Lower lobe of right lung (tissue), 2 donors: ENCODE measurements at regions not wholly inside any gene's neighbourhood (a gene's known extent, or its start where the extent isn't known, plus 50 kb on each side); places are given as distances from the start of the nearest gene placed in this dataset.

Experiments used
- ATAC-seq, 2 donors: fragments of 200-7000 bp; cut with Tn5 transposase; one replicate each; pipeline ENCODE4 v1.9.1; 2020 to 2022; ENCODE audit warnings: mild to moderate bottlenecking in 2 of 2, moderate library complexity in 2 of 2
- DNase-seq: peaks from one replicate; pipeline ENCODE4 v3.0.0-alpha.2; 2020
- H3K27ac ChIP-seq: fragments of 200-600 bp; one replicate; pipeline ENCODE4 v1.8.0; 2022
- H3K27me3 ChIP-seq: fragments of 200-600 bp; one replicate; pipeline ENCODE4 v1.8.0; 2022; ENCODE audit warnings: low read depth
- H3K36me3 ChIP-seq: fragments of 200-600 bp; one replicate; pipeline ENCODE4 v1.8.0; 2022; ENCODE audit warnings: mild to moderate bottlenecking
- H3K4me1 ChIP-seq: fragments of 200-600 bp; one replicate; pipeline ENCODE4 v1.8.0; 2022
- H3K4me3 ChIP-seq: fragments of 200-600 bp; one replicate; pipeline ENCODE4 v1.8.0; 2022; ENCODE audit warnings: mild to moderate bottlenecking
- H3K9me3 ChIP-seq: fragments of 200-600 bp; one replicate; pipeline ENCODE4 v1.8.0; 2022
- CTCF ChIP-seq: fragments of 200-600 bp; IDR thresholded peaks from one replicate; pipeline ENCODE4 v1.8.0; 2022; ENCODE audit warnings: antibody characterized with exemption, mild to moderate bottlenecking
- intact Hi-C: fragments of 100-400 bp; cut with DNase I; formaldehyde crosslinking; loops from one replicate; pipeline ENCODE4 v1.11.0; 2022
- donor health status: DM: no; HTN: yes; CAD: no; lungs with severe emphysema.

GRCh38 chr7:81624650-81625631, 144.9 kb downstream of the HGF start:
- Histone ChIP-seq H3K9me3 (no peaks in the 10 kb centered on the region), H3K36me3 (no peaks in the 10 kb centered on the region), H3K4me1 (no peaks in the 10 kb centered on the region), H3K27ac (no peak overlapping the region), H3K4me3 (no peak overlapping the region), H3K27me3 (no peaks in the 10 kb centered on the region)
- ATAC-seq = no peak
- no peak for TF ChIP-seq CTCF
- DNase-seq = no peak
- intact Hi-C loops = no loop called here

- no peak overlapping the region for H3K27ac ChIP-seq
- no peak overlapping the region for H3K4me3 ChIP-seq
- no peaks in the 10 kb centered on the region for H3K27me3 ChIP-seq
- H3K36me3 ChIP-seq = no peaks in the 10 kb centered on the region
- H3K9me3 ChIP-seq = no peaks in the 10 kb centered on the region
- ATAC-seq (no peak), DNase-seq (no peak)
- no peaks in the 10 kb centered on the region for H3K4me1 ChIP-seq
- TF ChIP-seq CTCF = no peak
- intact Hi-C loops = no loop called here
Observed at GRCh38 chr7:81624021-81624592, 145.7 kb downstream of the HGF start.

- intact Hi-C loops = no loop called here
- DNase-seq (no peak), ATAC-seq (no peak)
- no peaks in the 10 kb centered on the region for H3K9me3 ChIP-seq
- no peaks in the 10 kb centered on the region for H3K27me3 ChIP-seq
- TF ChIP-seq CTCF = no peak
- H3K4me3 ChIP-seq = no peak overlapping the region
- H3K27ac ChIP-seq = no peak overlapping the region
- no peaks in the 10 kb centered on the region for H3K4me1 ChIP-seq
- H3K36me3 ChIP-seq = no peaks in the 10 kb centered on the region
Observed at GRCh38 chr7:81623251-81623855, 146.5 kb downstream of the HGF start.

- Histone ChIP-seq H3K27ac (no peak overlapping the region), H3K36me3 (no peaks in the 10 kb centered on the region), H3K9me3 (no peaks in the 10 kb centered on the region), H3K4me1 (no peaks in the 10 kb centered on the region), H3K27me3 (no peaks in the 10 kb centered on the region), H3K4me3 (no peak overlapping the region)
- ATAC-seq (no peak), DNase-seq (no peak)
- intact Hi-C loops = no loop called here
- no peak for TF ChIP-seq CTCF
Observed at GRCh38 chr7:81621893-81622292, 148.0 kb downstream of the HGF start.

- H3K36me3 ChIP-seq = no peaks in the 10 kb centered on the region
- no peak overlapping the region for H3K27ac ChIP-seq
- no peaks in the 10 kb centered on the region for H3K9me3 ChIP-seq
- ATAC-seq (no peak), DNase-seq (no peak)
- H3K27me3 ChIP-seq = no peaks in the 10 kb centered on the region
- H3K4me1 ChIP-seq = no peaks in the 10 kb centered on the region
- intact Hi-C loops = no loop called here
- TF ChIP-seq CTCF = no peak
- H3K4me3 ChIP-seq = no peak overlapping the region
Observed at GRCh38 chr7:81618396-81619014, 151.3 kb downstream of the HGF start.
